GM19239 (cell line): ENCODE measurements at regions not wholly inside any gene's neighbourhood (a gene's known extent, or its start where the extent isn't known, plus 50 kb on each side); places are given as distances from the start of the nearest gene placed in this dataset.

Experiments used
- DNase-seq: peaks from one replicate; pipeline ENCODE4 v3.0.0; 2011; ENCODE audit warnings: low spot score; ENCODE audit not compliant: insufficient read length
- FAIRE-seq: peaks from 2 replicates; lab custom pipeline; 2011; peaks lifted over from hg19 to GRCh38; lab: Jason Lieb, UNC

- DNase-seq: no peak
- FAIRE-seq: no peak
Observed at GRCh38 chr4:160956875-160957274, 1206.9 kb downstream of the FSTL5 start.

GRCh38 chr4:160969925-160970324 is 1193.9 kb downstream of the FSTL5 start:
- DNase-seq (no peak), FAIRE-seq (no peak)

DNA sequence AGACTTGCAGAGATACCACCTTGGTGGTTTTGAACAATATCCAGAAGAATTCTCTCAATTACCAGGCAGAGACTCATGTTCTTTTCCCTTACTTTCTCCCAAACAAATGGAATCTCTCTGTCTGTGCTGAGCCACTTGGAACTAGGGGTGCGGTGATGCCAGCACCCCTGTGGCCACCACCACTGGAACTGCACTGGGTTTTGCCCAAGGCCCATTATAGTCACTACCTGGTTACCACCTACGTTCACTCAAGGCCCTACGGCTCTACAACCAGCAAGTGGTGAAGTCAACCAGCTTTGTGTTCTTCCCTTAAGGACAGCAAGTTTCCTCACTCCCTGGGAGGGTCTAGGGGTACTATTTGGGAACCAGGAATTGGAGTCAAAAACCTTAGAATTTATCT is 1183.7 kb downstream of the FSTL5 start:
- FAIRE-seq (no peak), DNase-seq (no peak)

- no peak for FAIRE-seq
- DNase-seq: no peak
Observed at GRCh38 chr4:160981083-160981482, 1182.7 kb downstream of the FSTL5 start.

GRCh38 chr4:160983035-160983434 is 1180.8 kb downstream of the FSTL5 start:
- DNase-seq: no peak
- no peak for FAIRE-seq

DNA sequence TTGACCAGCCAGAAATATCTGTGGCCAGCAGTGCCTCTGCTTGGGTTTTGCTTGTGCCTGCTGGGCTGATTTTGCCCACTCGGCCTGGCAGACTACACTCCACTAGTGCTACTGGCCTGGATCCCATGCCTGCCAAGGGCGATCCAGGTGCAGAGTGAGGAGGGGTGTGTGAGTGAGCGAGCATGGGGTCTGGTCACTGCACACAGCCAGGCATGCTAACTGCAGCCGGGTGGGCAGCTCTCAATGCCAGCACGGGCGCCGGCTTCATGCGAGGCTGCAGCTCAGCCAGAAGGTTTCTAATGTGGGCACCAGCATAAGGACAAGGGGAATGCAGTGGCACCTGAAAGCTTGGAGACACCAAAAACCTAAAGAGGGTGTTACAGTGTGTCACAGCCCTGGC is 1161.4 kb downstream of the FSTL5 start:
- FAIRE-seq: no peak
- no peak for DNase-seq

- FAIRE-seq (no peak), DNase-seq (no peak)
Observed at GRCh38 chr4:161003418-161004057, 1160.3 kb downstream of the FSTL5 start.

GRCh38 chr4:161005746-161006145 is 1158.1 kb downstream of the FSTL5 start:
- DNase-seq (no peak), FAIRE-seq (no peak)

DNA sequence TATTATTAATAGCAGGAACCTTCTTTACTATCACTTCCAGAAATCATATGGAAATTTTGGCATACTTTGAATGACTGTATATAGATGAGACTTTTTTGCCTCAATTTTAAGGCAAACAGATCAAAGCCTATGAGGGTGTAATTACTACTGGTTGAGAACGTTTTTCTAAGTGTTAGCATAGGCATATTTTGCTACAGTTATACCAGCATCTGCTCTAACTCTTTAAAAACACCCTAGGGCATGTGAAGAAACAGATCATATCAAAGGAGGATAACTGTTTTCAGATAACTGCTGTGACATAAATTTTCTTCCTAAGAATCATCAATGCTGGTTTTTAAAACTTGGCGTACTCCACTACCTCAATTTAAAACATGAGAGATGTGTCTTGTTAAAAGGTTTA is 1155.3 kb downstream of the FSTL5 start:
- DNase-seq (no peak), FAIRE-seq (no peak)

DNA sequence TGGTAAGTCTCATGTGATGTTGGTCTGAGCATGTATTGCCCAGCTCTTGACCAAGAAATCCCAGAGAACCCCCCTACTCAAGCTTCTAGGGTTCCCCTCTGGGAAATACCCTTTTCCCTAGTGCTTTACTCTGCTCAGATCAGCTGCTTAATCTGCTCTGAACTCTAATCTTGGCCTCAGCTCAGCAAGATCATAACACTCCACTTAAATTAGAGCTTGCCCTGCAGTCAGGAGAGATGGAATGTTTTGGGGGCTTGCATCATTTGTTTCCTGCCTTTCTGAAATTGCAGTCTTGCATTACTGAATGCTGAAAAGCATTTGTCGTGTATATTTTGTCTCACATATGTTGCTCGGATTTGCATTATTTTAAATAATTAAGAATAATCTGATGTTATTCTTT is 1153.6 kb downstream of the FSTL5 start:
- no peak for FAIRE-seq
- DNase-seq: no peak
